CD4-positive, alpha-beta T cell treated with Interleukin-12 subunit alpha and Interleukin-12 subunit beta, for 1 hour (primary cell): ENCODE measurements at regions not wholly inside any gene's neighbourhood (a gene's known extent, or its start where the extent isn't known, plus 50 kb on each side); places are given as distances from the start of the nearest gene placed in this dataset.
A peak's percentile ranks its signal among the peaks of the same experiment; 100 is the strongest.
"Not testable (repeated sequence)": the region's sequence is repeated elsewhere in the genome, so short reads cannot be mapped to it uniquely, and the experiment has no call there.

Experiments
- DNase-seq: peaks from one replicate; pipeline ENCODE4 v3.0.0-alpha.2; 2020

DNA sequence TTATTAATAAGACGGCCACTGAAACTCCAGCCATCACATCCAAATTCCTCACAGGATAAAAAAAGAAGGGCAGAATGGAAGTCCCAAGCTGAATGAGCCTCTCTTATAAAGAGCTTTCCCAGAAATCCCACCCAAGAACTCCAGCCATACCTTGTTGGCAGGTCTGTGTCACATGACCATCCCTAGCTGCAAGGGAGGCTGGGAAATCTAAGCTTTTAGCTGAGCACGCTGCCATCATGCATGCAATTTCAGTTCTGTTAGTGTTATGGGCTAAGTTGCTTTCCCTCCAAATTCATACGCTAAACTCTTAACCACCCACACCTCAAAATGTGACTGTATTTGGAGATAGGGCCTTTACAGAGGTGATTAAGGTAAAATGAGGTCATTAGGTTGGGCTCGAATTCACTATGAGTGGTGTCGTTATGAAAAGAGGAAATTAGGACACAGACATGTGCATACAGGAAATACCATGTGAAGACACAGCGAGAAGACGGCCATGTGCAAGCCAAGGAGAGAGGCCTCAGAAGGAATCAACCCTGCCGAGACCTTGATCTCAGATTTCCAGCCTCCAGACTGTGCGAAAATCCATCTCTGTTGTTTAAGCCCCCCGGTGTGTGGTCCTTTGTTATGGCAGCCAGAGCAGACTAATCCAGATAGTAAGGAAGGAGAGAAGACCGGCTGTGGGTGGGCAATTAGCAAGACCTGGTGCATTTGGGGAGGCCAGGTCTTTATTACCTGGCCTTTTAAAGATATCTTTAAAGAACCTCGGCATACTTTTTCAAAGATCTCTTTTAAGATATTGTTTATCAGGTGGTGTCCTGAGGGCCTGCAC, 317.6 kb downstream of the BCOR start:
- DNase-seq: no peak

DNA sequence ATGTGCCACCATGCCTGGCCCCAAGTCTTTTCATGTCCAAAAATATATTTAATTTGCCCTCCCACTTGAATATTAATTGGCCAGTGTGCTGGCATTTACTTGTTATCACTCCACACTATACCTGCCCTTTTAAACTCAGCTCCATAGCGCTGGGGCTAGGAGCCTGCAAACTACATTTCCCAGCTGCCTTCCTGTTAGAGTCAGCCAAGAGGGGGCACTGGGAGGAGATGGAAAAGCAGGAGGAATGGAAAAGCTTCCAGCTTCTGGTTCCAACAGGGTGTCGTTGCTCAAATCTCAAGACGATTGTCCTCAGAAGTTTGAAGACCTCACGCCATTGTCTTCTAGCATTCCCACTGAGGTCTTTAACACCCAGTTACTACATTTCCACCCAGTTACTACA, 315.5 kb downstream of the BCOR start:
- DNase-seq: no peak

GRCh38 chrX:39787999-39788398, 309.8 kb downstream of the BCOR start:
- DNase-seq: no peak

DNA sequence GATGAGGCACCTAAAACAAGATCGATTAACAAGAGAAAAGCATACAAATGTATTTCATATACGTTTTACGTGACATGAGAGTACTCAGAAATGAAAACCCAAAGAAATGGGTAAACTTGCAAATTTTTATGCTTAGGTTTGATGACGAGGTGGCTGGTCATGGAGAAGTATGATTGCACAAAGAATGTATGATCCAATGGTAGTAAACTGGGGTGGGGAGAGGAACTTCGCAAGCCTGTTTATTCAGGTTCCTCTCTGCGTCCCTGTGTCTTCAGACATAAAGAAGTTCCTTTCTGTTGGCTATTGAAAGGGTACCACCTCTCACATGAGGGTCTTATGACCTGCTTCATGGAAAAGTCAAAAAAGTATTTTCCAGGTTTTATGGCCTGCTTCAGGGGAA, 309.2 kb downstream of the BCOR start:
- DNase-seq: no peak

- no peak for DNase-seq
These were observed 306.1 kb downstream of the BCOR start for GRCh38 chrX:39791691-39792090.

DNA sequence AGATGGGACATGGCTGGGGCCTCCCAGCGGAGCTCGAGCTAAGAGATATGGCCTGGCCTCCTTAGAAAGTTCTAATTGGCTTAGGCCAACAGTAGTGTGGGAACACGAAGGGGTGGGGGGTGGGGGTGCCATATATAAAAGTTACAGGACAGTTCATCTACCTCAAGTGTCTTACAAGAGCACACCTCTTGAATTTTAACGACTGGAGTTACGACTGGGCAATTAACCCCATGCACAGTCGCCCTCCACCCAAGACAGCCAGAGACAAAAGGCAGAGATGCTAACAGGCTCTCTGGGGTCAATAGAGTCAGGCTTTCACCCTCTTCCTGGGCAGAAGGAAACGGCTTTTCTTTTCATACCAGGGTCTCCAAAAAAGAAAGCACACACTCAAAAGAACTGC, 302.2 kb downstream of the BCOR start:
- DNase-seq: no peak

GRCh38 chrX:39796856-39797255, 300.9 kb downstream of the BCOR start:
- DNase-seq: no peak

GRCh38 chrX:39798488-39798887, 299.3 kb downstream of the BCOR start:
- DNase-seq: not testable (repeated sequence)

- DNase-seq: no peak
These were observed 295.4 kb downstream of the BCOR start for GRCh38 chrX:39802354-39802753.

- DNase-seq: no peak
These were observed 294.9 kb downstream of the BCOR start for GRCh38 chrX:39802908-39803307.

DNA sequence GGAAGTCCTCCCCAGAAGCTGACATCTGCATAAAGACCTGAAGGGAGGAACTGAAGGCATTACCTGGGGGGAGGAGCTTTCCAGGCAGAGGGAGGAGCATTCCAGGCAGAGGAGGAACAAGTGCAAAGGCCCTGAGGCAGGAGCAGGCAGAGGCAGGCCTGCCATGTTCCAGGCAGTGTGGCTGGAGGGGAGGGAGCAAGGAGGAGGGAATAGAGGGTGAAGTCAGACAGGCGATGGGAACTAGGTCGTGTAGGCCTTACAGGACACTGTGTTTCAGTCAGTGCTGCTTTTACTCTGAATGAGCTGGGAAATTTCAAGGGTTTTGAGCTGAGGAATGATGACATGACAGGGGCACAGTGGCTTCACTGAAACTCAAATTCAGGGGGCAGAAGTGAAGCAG, 292.7 kb downstream of the BCOR start:
- DNase-seq: no peak

DNA sequence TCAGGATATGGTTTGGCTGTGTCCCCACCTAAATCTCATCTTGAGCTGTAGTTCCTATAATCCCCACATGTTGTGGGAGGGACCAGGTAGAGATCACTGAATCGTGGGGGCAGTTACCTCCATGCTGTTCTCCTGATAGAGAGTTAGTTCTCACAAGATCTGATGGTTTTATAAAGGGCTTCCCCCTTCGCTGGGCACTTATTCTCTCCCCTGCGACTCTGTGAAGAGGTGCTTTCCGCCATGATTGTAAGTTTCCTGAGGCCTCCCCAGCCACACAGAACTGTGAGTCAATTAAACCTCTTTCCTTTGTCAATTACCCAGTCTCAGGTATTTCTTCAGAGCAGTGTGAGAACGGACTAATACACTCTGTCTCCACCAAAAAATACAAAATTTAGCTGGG, 291.9 kb downstream of the BCOR start:
- DNase-seq: no peak

GRCh38 chrX:39808471-39808917, 289.3 kb downstream of the BCOR start:
- no peak for DNase-seq

GRCh38 chrX:39809331-39809730, 288.4 kb downstream of the BCOR start:
- DNase-seq: no peak

GRCh38 chrX:39810901-39811300, 286.9 kb downstream of the BCOR start:
- no peak for DNase-seq

- DNase-seq: no peak
These were observed 286.4 kb downstream of the BCOR start for GRCh38 chrX:39811376-39811775.

DNA sequence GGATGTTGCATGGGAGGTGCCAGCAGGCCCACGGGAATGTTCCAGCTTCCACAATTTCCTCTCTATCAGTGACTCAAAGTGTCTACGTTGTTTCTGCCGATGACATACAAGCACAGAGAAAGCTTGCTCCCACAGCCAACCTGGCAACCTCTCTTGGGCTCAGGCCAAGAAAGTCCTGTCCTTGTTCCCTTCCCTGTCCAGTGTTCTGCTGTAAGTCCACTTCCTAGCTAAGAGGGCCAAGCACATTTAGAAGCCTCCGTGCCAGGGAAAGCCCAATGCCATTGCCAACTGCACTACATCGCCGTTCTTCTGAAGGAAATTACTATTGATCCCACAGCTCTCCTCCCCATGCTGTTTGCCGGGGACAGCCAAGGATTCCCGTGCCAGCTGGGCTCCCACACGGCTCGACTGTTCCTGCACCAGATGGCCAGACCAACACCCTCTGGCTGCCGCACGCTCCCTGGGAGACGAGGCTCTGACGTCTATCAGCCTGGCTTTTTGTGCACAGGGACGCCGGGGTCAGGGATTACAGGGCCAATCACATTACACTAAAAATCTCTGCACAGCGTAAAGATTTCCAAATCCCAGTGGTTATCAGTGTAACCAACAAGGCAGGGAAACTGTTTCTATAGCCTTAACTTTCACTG, 284.0 kb downstream of the BCOR start:
- no peak for DNase-seq

DNA sequence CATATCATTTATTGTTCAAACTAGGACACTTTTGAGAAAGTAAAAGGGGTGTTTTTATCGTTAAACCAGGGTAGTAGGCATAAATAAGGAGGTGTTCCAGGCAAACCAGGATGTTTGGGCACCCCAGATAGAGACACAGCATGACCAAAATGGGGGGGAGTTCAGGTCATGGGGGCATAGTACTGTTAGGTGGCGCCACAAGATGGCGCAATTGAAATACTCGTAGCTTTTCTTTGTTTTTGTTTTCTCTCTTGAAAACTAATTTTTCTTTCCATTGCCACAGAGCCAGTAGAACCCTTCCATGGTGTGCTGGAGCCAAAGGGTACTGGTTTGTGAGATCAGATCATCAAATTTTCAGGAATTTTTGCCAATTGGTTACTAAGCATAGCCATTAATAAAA, 283.4 kb downstream of the BCOR start:
- peak; percentile 66 for DNase-seq

GRCh38 chrX:39815631-39816030, 282.1 kb downstream of the BCOR start:
- no peak for DNase-seq

DNA sequence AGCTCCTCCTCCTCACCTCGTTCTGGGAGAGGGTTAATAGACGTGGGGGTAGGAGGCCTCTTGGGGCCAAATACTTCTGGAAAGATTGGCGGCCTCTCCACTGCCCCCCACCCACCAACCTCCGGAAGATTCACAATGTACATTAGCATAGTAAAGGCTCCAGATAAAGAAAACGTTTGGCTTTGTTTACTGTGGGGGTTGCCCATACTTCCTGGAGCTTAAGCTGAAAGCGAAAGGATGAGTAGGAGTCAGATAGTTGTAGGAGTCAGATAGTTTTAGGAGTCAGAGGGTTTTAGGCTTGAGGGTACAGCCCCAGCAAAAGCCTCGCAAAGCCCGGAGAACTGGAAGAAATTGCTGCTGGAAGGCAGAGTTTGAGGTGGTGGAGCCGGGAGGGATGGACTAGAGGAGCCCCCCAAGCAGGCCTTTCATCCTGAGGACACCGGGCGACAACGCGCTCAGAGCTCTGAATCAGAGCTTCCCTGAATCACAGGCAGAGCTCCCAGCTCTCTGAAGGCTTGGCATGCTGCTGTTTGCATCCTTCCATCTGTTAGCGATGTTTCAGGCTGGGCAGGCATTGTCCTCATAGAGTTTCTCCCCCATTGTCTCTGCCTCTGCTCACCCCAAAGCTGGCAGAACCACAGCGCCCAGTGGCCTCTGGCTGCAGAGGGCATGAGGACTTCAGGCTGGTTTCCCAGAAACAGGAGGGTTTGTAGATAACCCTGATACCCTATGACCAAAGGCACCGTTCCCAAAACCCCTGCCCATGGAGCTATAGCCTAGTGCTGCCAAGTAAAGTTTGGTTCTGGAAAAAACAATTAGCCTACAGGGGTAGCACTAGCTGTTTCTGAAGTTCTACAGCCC, 280.7 kb downstream of the BCOR start:
- no peak for DNase-seq

DNA sequence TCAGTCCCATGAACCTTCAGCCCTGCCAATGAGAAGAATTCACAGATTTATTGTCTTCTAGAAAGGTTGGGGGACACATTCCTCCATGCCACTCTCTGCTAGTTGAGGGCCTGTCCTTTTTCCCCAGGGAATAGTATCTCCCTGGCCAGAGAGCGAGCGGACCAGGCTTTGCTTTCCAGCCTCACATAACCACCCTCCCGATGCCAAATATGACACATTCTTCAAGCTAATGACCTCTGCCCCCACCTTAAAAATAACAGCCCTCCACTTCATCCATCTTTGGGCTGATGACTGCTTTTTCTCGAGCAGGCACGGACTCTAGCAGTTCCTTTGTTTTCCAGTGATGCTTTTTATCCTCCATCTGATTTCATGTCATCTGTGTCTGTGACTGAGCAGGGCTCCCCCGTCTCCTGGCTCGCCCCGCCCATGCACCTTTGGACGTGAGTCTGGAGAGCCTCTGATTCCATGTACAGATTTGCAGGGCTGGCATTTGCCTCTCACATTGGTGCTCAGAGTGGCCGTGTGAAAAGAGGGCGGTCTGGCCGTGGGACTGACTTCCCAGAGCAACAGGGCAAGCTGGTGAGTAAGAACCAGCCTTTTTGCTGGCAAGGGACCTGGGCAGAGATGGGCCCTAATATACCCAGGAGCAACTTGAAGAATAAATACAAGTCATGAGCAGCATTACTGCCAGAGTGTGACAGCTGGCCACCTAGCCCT, 279.8 kb downstream of the BCOR start:
- DNase-seq: no peak

GRCh38 chrX:39818750-39819149, 279.0 kb downstream of the BCOR start:
- no peak for DNase-seq
